Left ventricle myocardium inferior (tissue), 1 donor: ENCODE measurements at regions not wholly inside any gene's neighbourhood (a gene's known extent, or its start where the extent isn't known, plus 50 kb on each side); places are given as distances from the start of the nearest gene placed in this dataset.

Source experiments
- DNase-seq: peaks from one replicate; pipeline ENCODE4 v3.0.0-alpha.2; 2020
- H3K27ac ChIP-seq: fragments of 200-600 bp; replicated peaks from 2 replicates; pipeline ENCODE4 v1.8.0; 2021
- H3K27me3 ChIP-seq: fragments of 200-600 bp; 2 replicates; pipeline ENCODE4 v1.8.0; 2021; ENCODE audit warnings: low read depth
- H3K36me3 ChIP-seq: fragments of 200-600 bp; 2 replicates; pipeline ENCODE4 v1.8.0; 2021
- H3K4me1 ChIP-seq: fragments of 200-600 bp; 2 replicates; pipeline ENCODE4 v1.8.0; 2021
- H3K4me3 ChIP-seq: fragments of 200-600 bp; 2 replicates; pipeline ENCODE4 v1.8.0; 2021; ENCODE audit warnings: mild to moderate bottlenecking, moderate library complexity
- H3K9me3 ChIP-seq: fragments of 200-600 bp; replicated peaks from 2 replicates; pipeline ENCODE4 v1.8.0; 2021
- CTCF ChIP-seq: fragments of 200-600 bp; IDR thresholded peaks from 2 replicates; pipeline ENCODE4 v1.8.0; 2021; ENCODE audit warnings: antibody characterized with exemption, mild to moderate bottlenecking, borderline replicate concordance
- intact Hi-C: fragments of 100-400 bp; cut with micrococcal nuclease; formaldehyde crosslinking; loops from one replicate; pipeline ENCODE4 v1.11.0; 2022
- donor health status: DM: no; HTN: yes; CAD: no; lungs with severe emphysema.

GRCh38 chr2:21912405-21912804 lies 788.6 kb downstream of the TDRD15 start:
- Histone ChIP-seq H3K27ac (no peak overlapping the region), H3K27me3 (no peaks in the 10 kb centered on the region), H3K9me3 (no peaks in the 10 kb centered on the region), H3K4me3 (no peak overlapping the region), H3K36me3 (no peaks in the 10 kb centered on the region), H3K4me1 (no peaks in the 10 kb centered on the region)
- no peak for TF ChIP-seq CTCF
- intact Hi-C loops: no loop called here
- no peak for DNase-seq

GRCh38 chr2:21915201-21915600 lies 791.4 kb downstream of the TDRD15 start:
- no peaks in the 10 kb centered on the region for H3K36me3 ChIP-seq
- H3K9me3 ChIP-seq: no peaks in the 10 kb centered on the region
- DNase-seq: no peak
- TF ChIP-seq CTCF: no peak
- no peak overlapping the region for H3K4me3 ChIP-seq
- H3K4me1 ChIP-seq: no peaks in the 10 kb centered on the region
- no peaks in the 10 kb centered on the region for H3K27me3 ChIP-seq
- intact Hi-C loops: no loop called here
- H3K27ac ChIP-seq: no peak overlapping the region

- Histone ChIP-seq H3K27ac (no peak overlapping the region), H3K4me3 (no peak overlapping the region), H3K4me1 (no peaks in the 10 kb centered on the region), H3K27me3 (no peaks in the 10 kb centered on the region), H3K9me3 (no peaks in the 10 kb centered on the region), H3K36me3 (no peaks in the 10 kb centered on the region)
- no peak for DNase-seq
- intact Hi-C loops: no loop called here
- no peak for TF ChIP-seq CTCF
Measured at GRCh38 chr2:21916934-21917522, 793.3 kb downstream of the TDRD15 start.

GRCh38 chr2:21920721-21921120 lies 797.0 kb downstream of the TDRD15 start:
- intact Hi-C loops: no loop called here
- Histone ChIP-seq H3K9me3 (peaks cover 25% of the 10 kb centered on the region), H3K27me3 (no peaks in the 10 kb centered on the region), H3K36me3 (no peaks in the 10 kb centered on the region), H3K27ac (no peak overlapping the region), H3K4me3 (no peak overlapping the region), H3K4me1 (no peaks in the 10 kb centered on the region)
- TF ChIP-seq CTCF: no peak
- DNase-seq: no peak

- Histone ChIP-seq H3K4me3 (no peak overlapping the region), H3K4me1 (peaks cover 3% of the 10 kb centered on the region), H3K27me3 (no peaks in the 10 kb centered on the region), H3K27ac (no peak overlapping the region), H3K36me3 (no peaks in the 10 kb centered on the region), H3K9me3 (peaks cover 31% of the 10 kb centered on the region)
- TF ChIP-seq CTCF: no peak
- intact Hi-C loops: no loop called here
- no peak for DNase-seq
Measured at GRCh38 chr2:21924640-21925285, 801.0 kb downstream of the TDRD15 start.
